Omental fat pad (tissue), 3 donors: ENCODE measurements at regions not wholly inside any gene's neighbourhood (a gene's known extent, or its start where the extent isn't known, plus 50 kb on each side); places are given as distances from the start of the nearest gene placed in this dataset.
A peak's percentile ranks its signal among the peaks of the same experiment; 100 is the strongest.

Experiments used
- ATAC-seq: fragments of 150-250 bp; one replicate; pipeline ENCODE4 v1.9.1; 2016; ENCODE audit warnings: mild to moderate bottlenecking, moderate library complexity; ENCODE audit not compliant: low FRiP score
- DNase-seq: peaks from one replicate; pipeline ENCODE4 v3.0.0-alpha.2; 2019; ENCODE audit warnings: low spot score
- CTCF ChIP-seq, 3 donors: fragments of 450-650 bp; IDR thresholded peaks; one replicate each; pipeline ENCODE4 v1.5.1; 2016 to 2017; ENCODE audit warnings: antibody characterized with exemption in 3 of 3, mild to moderate bottlenecking in 3 of 3, moderate library complexity in 2 of 3

DNA sequence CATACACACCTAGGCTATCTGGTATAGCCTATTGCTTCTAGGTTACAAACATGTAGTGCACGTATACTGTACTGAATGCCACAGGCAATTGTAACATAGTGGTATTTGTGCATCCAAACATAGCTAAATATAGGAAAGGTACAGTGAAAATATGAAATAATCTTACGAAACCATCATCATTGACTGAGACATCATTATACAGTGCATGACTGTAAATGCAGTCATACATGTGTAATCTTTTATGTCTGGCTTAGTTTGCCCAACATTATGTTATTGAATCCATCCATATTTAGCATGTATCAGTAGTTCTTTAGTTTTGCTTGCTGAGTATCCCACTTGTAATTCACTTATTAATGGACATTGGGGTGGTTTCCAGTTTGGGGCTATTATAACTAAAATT lies 124.9 kb downstream of the CYLD start:
- TF ChIP-seq CTCF (IDR thresholded peaks at IDR 0.05) = no peak
- no peak for DNase-seq
- no peak for ATAC-seq

DNA sequence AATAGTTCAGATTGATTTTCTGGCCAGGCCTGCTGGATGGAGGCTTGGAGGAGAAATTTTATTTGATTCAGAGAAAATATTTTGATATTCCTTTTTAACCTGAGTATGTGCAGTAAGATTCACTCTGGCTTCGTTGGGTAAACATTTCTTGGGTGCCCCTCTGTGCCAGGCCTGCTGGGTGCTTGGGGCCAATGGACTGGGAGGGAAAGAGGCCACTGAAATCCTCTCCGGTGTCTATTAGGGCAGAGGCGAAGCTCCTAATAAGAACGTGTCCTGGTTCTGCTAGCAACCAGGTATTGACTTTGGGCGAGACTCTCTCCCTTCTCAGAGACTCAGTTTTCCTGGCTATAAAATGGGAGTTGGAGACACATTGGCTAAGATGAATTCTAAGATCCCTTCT lies 122.5 kb downstream of the CYLD start:
- no peak for DNase-seq
- ATAC-seq = no peak

DNA sequence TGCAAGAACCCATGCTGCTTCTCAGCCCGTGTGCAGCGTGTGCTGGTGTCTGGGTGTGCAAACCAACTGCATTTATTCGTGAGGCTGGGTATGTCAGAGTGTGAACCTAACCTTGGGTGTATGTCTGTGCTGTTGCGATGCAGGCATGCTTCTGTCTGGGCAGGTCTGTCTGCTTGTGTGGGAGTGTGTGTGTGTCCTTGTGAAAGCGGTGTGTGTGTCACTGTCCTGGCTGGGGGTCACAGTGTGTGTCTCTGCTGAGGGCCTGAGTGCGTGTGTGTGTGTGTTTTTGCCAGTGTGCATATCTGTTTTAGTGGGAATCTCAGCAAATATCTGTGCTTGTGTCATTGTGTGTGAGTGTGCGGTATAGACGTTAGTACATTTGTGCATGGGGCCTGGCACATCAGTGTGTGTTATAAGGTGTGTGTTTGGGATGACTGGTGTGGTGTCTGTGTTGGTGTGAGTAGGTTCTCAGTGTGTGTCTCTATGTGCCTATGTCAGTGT lies 121.8 kb downstream of the CYLD start:
- no peak for TF ChIP-seq CTCF (IDR thresholded peaks at IDR 0.05)
- DNase-seq (no peak), ATAC-seq (peak; percentile 19)

More for the DNA sequence above, 122.5 kb downstream of the CYLD start:
- TF ChIP-seq CTCF (IDR thresholded peaks at IDR 0.05) = no peak

- TF ChIP-seq CTCF (IDR thresholded peaks at IDR 0.05) = no peak
- ATAC-seq (no peak), DNase-seq (no peak)
These were observed 121.1 kb downstream of the CYLD start for GRCh38 chr16:50862818-50863643.

- no peak for TF ChIP-seq CTCF (IDR thresholded peaks at IDR 0.05)
- no peak for ATAC-seq
- no peak for DNase-seq
These were observed 120.1 kb downstream of the CYLD start for GRCh38 chr16:50861970-50862411.

GRCh38 chr16:50861451-50861850 lies 119.6 kb downstream of the CYLD start:
- TF ChIP-seq CTCF (IDR thresholded peaks at IDR 0.05) = no peak
- no peak for DNase-seq
- no peak for ATAC-seq
